IPS DF 4.7 (cell line): ENCODE measurements at regions not wholly inside any gene's neighbourhood (a gene's known extent, or its start where the extent isn't known, plus 50 kb on each side); places are given as distances from the start of the nearest gene placed in this dataset.
"Not testable (repeated sequence)": the region's sequence is repeated elsewhere in the genome, so short reads cannot be mapped to it uniquely, and the experiment has no call there.

Experiments used
- DNase-seq: peaks from one replicate; pipeline ENCODE4 v3.0.0-alpha.2; 2013; ENCODE audit warnings: low spot score; ENCODE audit errors: extremely low read depth

- DNase-seq: no peak
These were observed 149.2 kb upstream of the SYT10 start for GRCh38 chr12:33588725-33589405.

- no peak for DNase-seq
These were observed 150.0 kb upstream of the SYT10 start for GRCh38 chr12:33589576-33590114.

- DNase-seq: no peak
These were observed 154.1 kb upstream of the SYT10 start for GRCh38 chr12:33593753-33594152.

- DNase-seq: no peak
These were observed 156.4 kb upstream of the SYT10 start for GRCh38 chr12:33596061-33596460.

GRCh38 chr12:33596814-33597213, 157.2 kb upstream of the SYT10 start:
- no peak for DNase-seq

GRCh38 chr12:33602515-33602914, 162.9 kb upstream of the SYT10 start:
- DNase-seq: no peak

- no peak for DNase-seq
These were observed 166.1 kb upstream of the SYT10 start for GRCh38 chr12:33605757-33606156.

GRCh38 chr12:33609910-33610309, 170.3 kb upstream of the SYT10 start:
- no peak for DNase-seq

- no peak for DNase-seq
These were observed 175.0 kb upstream of the SYT10 start for GRCh38 chr12:33614630-33615029.

GRCh38 chr12:33617218-33617617, 177.6 kb upstream of the SYT10 start:
- no peak for DNase-seq

GRCh38 chr12:33628087-33628486, 188.5 kb upstream of the SYT10 start:
- no peak for DNase-seq

GRCh38 chr12:33634544-33634943, 194.9 kb upstream of the SYT10 start:
- no peak for DNase-seq

- not testable (repeated sequence) for DNase-seq
These were observed 197.3 kb upstream of the SYT10 start for GRCh38 chr12:33636930-33637329.

- DNase-seq: no peak
These were observed 200.4 kb upstream of the SYT10 start for GRCh38 chr12:33639975-33640374.

- DNase-seq: no peak
These were observed 210.4 kb upstream of the SYT10 start for GRCh38 chr12:33649992-33650391.

- no peak for DNase-seq
These were observed 211.2 kb upstream of the SYT10 start for GRCh38 chr12:33650832-33651231.

- DNase-seq: no peak
These were observed 213.7 kb upstream of the SYT10 start for GRCh38 chr12:33653362-33653761.

- no peak for DNase-seq
These were observed 214.7 kb upstream of the SYT10 start for GRCh38 chr12:33654313-33654712.

GRCh38 chr12:33663000-33663654, 223.5 kb upstream of the SYT10 start:
- DNase-seq: no peak

- no peak for DNase-seq
These were observed 229.7 kb upstream of the SYT10 start for GRCh38 chr12:33669349-33669748.

- no peak for DNase-seq
These were observed 230.7 kb upstream of the SYT10 start for GRCh38 chr12:33670284-33670683.

- DNase-seq: peak; percentile 44
These were observed 232.1 kb upstream of the SYT10 start for GRCh38 chr12:33671676-33672075.
